Kidney epithelial cell (primary cell): ENCODE measurements at regions not wholly inside any gene's neighbourhood (a gene's known extent, or its start where the extent isn't known, plus 50 kb on each side); places are given as distances from the start of the nearest gene placed in this dataset.
A peak's percentile ranks its signal among the peaks of the same experiment; 100 is the strongest.

Experiments used
- DNase-seq: peaks from one replicate; pipeline ENCODE4 v3.0.0-alpha.2; 2010; ENCODE audit warnings: low read depth
- H3K27me3 ChIP-seq: 2 replicates; pipeline ENCODE4 v1.6.0; 2011; ENCODE audit warnings: low read length; ENCODE audit not compliant: control insufficient read depth, insufficient read depth
- H3K36me3 ChIP-seq: 2 replicates; pipeline ENCODE4 v1.5.1; 2011; ENCODE audit warnings: low read length; ENCODE audit not compliant: control insufficient read depth, insufficient read depth
- H3K4me3 ChIP-seq: 2 replicates; pipeline ENCODE4 v1.5.1; 2011; ENCODE audit warnings: low read depth, mild to moderate bottlenecking, control low read depth, low read length
- TF ChIP-seq, protein P1 (sequence below): IDR thresholded peaks from 2 replicates; pipeline ENCODE4 v1.5.1; 2011; ENCODE audit warnings: mild to moderate bottlenecking, moderate library complexity, low read length, control low read depth, inconsistent platforms; ENCODE audit not compliant: insufficient read depth, poor library complexity, severe bottlenecking

DNA sequence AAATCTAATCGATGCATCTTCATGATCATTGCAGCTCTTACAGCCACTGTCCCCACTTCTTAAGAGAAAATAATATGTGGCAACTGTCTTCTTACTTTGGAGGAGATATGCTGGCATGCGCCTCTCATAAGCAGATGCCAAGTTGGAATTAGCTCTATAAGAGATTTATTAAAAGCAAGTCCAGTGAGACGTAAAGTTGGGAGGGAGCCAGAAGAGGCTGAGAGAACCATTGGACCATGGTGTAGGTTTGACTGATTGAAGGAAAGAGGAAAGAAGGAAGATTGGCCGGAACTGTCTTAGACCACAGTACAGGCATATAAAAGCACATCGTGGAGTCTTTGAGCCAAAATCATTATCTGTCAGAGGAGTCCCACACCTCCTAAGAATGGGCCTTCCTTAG, 265.7 kb upstream of the ZC3H15 start:
- TF ChIP-seq, protein P1, sequence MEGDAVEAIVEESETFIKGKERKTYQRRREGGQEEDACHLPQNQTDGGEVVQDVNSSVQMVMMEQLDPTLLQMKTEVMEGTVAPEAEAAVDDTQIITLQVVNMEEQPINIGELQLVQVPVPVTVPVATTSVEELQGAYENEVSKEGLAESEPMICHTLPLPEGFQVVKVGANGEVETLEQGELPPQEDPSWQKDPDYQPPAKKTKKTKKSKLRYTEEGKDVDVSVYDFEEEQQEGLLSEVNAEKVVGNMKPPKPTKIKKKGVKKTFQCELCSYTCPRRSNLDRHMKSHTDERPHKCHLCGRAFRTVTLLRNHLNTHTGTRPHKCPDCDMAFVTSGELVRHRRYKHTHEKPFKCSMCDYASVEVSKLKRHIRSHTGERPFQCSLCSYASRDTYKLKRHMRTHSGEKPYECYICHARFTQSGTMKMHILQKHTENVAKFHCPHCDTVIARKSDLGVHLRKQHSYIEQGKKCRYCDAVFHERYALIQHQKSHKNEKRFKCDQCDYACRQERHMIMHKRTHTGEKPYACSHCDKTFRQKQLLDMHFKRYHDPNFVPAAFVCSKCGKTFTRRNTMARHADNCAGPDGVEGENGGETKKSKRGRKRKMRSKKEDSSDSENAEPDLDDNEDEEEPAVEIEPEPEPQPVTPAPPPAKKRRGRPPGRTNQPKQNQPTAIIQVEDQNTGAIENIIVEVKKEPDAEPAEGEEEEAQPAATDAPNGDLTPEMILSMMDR, result no peak
- no peaks in the 10 kb centered on the region for H3K36me3 ChIP-seq
- no peak for DNase-seq
- H3K4me3 ChIP-seq, result no peak overlapping the region
- H3K27me3 ChIP-seq, result no peaks in the 10 kb centered on the region

DNA sequence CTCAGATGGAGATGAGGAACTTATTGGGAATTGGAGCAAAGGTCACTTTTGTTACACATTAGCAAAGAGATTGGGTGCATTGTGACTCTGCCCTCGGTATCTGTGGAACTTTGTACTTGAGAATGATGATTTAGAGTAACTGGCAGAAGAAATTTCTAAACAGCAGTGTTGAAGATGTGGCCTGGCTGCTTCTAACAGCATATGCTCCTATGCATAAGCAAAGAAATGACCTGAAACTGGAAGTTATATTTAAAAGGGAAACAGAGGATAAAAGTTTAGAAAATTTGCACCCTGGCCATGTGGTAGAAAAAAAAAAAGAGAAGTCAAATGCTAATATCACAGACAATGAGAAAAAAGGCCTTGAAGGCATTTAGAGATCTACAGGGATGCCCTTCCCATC, 256.8 kb upstream of the ZC3H15 start:
- H3K4me3 ChIP-seq, result no peak overlapping the region
- TF ChIP-seq, protein P1, result no peak
- no peak for DNase-seq
- H3K27me3 ChIP-seq, result no peaks in the 10 kb centered on the region
- no peaks in the 10 kb centered on the region for H3K36me3 ChIP-seq

DNA sequence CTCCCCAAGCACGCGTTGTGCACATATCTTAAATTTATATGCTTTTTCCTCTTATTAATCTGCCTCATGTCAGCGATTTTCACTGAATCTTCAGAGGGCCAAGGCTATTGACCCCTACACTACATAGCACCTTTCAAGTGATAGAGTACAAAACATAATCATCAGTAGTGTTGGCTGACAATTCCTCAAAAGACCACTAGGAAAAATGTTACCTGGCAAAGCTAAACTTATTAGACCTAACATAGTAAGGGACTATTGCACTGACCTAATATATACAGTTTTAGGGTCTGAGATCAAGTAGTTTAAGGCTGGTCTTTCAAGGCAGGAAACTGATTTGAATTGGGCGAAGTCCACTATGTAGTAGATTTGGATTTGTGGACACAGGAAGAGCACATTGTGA, 244.2 kb upstream of the ZC3H15 start:
- no peaks in the 10 kb centered on the region for H3K27me3 ChIP-seq
- TF ChIP-seq, protein P1, result no peak
- no peak for DNase-seq
- no peaks in the 10 kb centered on the region for H3K36me3 ChIP-seq
- no peak overlapping the region for H3K4me3 ChIP-seq

DNA sequence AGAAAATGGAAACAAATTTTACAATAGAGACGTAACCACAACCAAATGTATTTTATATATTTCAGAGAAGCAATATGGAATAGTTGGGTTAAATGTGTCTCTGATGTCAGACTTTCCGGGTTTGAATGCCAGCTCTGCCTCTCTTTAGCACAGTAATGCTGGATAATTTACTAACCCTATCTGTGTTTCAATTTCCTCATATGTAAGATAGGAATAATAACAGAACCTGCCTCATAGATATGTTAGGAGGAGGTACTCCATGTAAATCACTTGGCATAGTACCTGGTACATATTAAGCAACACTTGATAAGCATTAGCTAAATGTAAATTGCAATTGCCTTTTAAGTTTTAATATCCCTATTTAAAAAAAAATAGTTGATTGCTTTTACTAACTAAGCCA, 231.3 kb upstream of the ZC3H15 start:
- TF ChIP-seq, protein P1, result no peak
- Histone ChIP-seq H3K36me3 (no peaks in the 10 kb centered on the region), H3K27me3 (no peaks in the 10 kb centered on the region), H3K4me3 (no peak overlapping the region)
- no peak for DNase-seq

DNA sequence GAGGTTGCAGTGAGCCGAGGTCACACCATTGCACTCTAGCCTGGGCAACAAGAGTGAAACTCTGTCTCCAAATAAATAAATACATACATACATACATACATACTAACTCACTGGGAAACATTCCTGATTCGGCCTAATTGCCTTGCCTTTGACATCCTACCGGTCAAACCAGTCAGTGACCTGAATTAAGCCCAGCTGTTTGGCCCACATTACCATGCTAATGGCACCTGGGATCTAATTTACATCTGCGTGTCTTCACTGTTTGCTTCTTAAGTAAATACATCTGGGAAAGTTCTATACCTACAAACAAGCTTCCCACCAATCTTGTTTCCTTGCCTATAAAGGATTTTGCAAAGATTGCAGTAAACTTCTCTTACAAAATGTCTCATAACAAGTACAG, 230.2 kb upstream of the ZC3H15 start:
- Histone ChIP-seq H3K36me3 (no peaks in the 10 kb centered on the region), H3K27me3 (no peaks in the 10 kb centered on the region), H3K4me3 (no peak overlapping the region)
- DNase-seq, result no peak
- TF ChIP-seq, protein P1, result no peak

DNA sequence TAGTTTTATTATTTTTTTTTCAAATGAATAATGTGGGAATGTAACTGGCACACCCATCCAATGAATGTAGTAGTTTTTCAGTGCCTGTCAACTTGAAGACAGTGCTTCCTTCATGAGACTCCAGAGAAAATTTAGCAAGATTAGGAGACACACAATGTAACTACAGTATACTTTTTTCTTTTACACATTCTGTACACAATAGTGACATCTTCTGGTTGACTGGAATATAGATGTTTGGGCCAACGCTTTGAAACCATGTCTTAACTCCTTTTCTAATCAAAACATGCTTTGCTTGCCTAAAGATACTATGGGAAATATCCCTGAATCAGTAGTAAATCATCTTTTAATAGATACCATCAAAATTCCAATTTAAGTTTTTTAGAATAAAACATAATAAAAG, 229.5 kb upstream of the ZC3H15 start:
- TF ChIP-seq, protein P1, result peak; percentile 36
- H3K4me3 ChIP-seq, result no peak overlapping the region
- DNase-seq, result peak; percentile 10
- no peaks in the 10 kb centered on the region for H3K36me3 ChIP-seq
- H3K27me3 ChIP-seq, result no peaks in the 10 kb centered on the region
